Retinal pigment epithelial cell (primary cell): ENCODE measurements at regions not wholly inside any gene's neighbourhood (a gene's known extent, or its start where the extent isn't known, plus 50 kb on each side); places are given as distances from the start of the nearest gene placed in this dataset.

ENCODE experiments used
- DNase-seq: peaks from one replicate; pipeline ENCODE4 v3.0.0-alpha.2; 2010; ENCODE audit warnings: low read depth
- H3K4me3 ChIP-seq: 2 replicates; pipeline ENCODE4 v1.5.1; 2011; ENCODE audit warnings: mild to moderate bottlenecking, low read length, control low read depth, moderate library complexity
- CTCF ChIP-seq: conservative IDR thresholded peaks from 2 replicates; pipeline ENCODE4 v1.5.1; 2011; ENCODE audit warnings: low read depth, low read length, control low read depth, inconsistent platforms

GRCh38 chrX:42704454-42704853, 73.5 kb downstream of the PPP1R2C start:
- DNase-seq = no peak
- TF ChIP-seq CTCF = no peak
- H3K4me3 ChIP-seq = no peak overlapping the region

DNA sequence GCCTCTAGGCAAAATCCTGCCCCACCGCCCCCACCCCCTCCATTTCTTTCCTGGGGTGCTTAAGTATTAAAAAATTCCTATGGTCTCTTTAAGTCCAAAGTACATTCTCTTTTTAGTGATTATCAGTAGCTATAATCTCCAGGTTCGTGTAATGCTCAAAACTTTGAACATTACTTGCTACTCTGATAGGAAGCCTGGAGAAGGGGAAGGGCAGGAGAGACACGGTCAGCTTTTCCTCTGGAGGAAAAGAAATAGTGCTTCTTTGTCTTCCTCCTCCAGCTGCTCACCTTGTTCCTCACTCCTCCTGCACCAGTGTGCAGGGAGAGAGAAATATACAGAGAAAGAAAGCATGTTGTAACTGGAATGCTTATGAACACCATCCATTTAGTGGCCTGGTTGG, 80.4 kb downstream of the PPP1R2C start:
- no peak for DNase-seq
- TF ChIP-seq CTCF = no peak
- H3K4me3 ChIP-seq = no peak overlapping the region

DNA sequence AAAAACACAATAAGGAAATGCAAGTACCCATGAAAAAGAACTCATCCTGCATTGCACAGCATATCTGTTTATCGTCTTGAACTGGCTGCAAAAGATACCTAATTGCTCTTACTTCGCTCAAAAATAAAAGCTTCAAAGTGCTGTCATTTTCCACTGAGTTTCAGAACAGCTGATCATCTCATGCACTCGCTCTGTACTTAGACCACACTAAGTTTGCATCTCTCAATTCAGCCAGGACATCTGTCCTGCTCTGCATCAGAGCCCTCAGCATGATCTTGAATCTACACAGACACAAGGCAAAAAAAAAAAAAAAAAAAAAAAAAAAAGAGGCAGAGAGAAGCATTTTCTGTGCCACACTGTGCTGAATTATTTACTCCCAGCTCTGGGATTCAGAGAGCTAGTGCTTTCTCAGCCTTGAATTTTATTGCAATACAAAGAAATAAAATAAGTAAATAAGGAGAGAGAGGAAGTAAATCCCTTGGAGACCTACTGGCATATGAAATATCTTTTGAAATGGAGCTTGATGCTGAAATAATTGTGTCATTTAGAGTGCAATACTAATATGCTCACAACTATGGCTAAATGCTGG, 81.3 kb downstream of the PPP1R2C start:
- DNase-seq = no peak
- no peak for TF ChIP-seq CTCF
- no peak overlapping the region for H3K4me3 ChIP-seq

DNA sequence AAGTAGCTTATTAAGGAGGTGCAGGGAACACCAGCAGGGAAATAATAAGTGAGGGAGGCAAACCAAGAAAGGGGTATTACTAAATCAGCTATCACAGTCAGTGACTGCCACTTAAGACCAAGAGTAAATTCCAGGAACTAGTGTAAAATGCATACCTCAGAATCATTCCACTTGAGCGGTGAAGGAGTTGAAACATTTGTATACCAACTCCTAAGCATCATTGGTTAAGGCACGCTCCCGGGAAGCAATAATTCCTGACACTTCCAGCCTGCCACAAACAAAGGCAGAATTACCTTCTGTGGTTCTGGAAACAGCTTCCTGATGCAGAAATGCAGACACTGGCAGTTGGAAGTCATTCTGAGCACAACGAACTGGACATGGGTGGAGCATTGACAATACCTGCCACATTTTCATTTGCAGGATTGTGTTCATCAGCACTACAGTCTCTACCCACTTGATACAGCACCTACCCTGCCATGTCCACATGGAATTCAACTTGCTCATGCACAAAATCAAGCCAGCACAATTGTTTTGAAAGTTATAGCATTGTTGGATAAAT, 82.1 kb downstream of the PPP1R2C start:
- TF ChIP-seq CTCF = no peak
- no peak overlapping the region for H3K4me3 ChIP-seq
- no peak for DNase-seq

GRCh38 chrX:42694260-42694815, 83.6 kb downstream of the PPP1R2C start:
- DNase-seq = no peak

DNA sequence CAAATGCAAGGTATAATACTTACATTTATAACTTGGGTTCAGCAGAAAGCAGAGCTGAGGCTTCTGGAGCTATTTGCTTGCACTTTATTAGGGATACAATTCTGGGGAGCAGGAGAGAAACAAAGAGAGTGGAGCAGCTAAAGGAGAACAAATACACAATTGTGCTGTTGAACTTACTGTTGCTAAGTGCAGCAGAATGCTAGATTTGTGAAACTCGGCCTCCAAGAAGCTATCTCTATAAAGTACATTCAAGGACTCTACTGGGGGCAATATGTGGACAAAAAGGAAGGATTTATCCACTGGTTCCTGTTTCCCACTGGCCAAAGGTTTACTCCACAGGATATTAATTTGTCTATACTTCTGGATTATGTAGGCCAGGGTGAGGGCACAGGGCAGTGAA, 86.8 kb downstream of the PPP1R2C start:
- DNase-seq = no peak
- TF ChIP-seq CTCF = no peak
- H3K4me3 ChIP-seq = no peak overlapping the region

More at GRCh38 chrX:42694260-42694815, 83.6 kb downstream of the PPP1R2C start:
- no peak for TF ChIP-seq CTCF
- H3K4me3 ChIP-seq = no peak overlapping the region

DNA sequence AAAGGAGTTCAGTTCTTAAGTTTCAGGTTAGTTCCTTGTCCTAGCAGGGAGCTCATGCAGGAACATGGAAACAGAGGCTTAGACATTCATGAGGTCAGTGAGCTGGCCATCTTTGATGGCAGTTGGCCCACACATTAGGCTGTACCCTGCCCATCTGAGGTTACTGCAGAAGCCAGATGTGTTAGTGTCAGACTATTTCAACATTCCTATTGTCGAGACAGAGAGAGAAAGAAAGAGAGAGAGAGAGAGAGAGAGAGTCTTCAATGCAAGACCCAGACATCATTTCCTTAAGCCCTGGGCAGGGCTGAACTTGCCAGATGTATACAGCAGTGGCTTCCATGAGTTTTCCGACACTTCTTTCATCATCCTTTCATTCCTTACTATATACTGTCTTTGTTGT, 91.3 kb downstream of the PPP1R2C start:
- DNase-seq = no peak
- no peak for TF ChIP-seq CTCF
- H3K4me3 ChIP-seq = no peak overlapping the region
